ENCODE measurements at regions not wholly inside any gene's neighbourhood (a gene's known extent, or its start where the extent isn't known, plus 50 kb on each side); places are given as distances from the start of the nearest gene placed in this dataset.

- Histone ChIP-seq H3K4me3 (replicated peaks in 1 of 4; ENCODE audit: control extremely low read depth in 1 of 4, insufficient read depth in 1 of 4, low read depth in 3 of 4, low read length in 4 of 4) (no peak overlapping the region), H2AFZ (ENCODE audit: low read length) (no peak overlapping the region), H3K4me1 (ENCODE audit: control insufficient read depth, extremely low read depth, insufficient read depth, low read length) (no peaks in the 10 kb centered on the region), H3K79me2 (ENCODE audit: control insufficient read depth, insufficient read depth, low read length) (no peaks in the 10 kb centered on the region), H4K20me1 (ENCODE audit: control insufficient read depth, extremely low read depth, insufficient read depth, low read length) (no peaks in the 10 kb centered on the region), H3K27ac (ENCODE audit: insufficient read depth, low read length) (no peak overlapping the region), H3K4me2 (ENCODE audit: extremely low read depth, insufficient read depth, low read length) (no peak overlapping the region), H3K9ac (ENCODE audit: insufficient read depth, low read length) (no peak overlapping the region), H3K9me3 (ENCODE audit: control insufficient read depth, insufficient read depth, low read depth, low read length) (no peaks in the 10 kb centered on the region), H3K36me3 (ENCODE audit: control insufficient read depth, insufficient read depth, low read length) (no peaks in the 10 kb centered on the region), H3K27me3 (ENCODE audit: control insufficient read depth, insufficient read depth, low read length) (no peaks in the 10 kb centered on the region)
- TF ChIP-seq EZH2 (IDR thresholded peaks at IDR 0.05; ENCODE audit: low read length, missing control alignments) (no peak), CTCF (conservative IDR thresholded peaks at IDR 0.05 in 1 of 2, IDR thresholded peaks at IDR 0.05 in 1 of 2; ENCODE audit: low read depth in 1 of 2, low read length in 2 of 2) (no peak)
- no peak for DNase-seq (ENCODE audit: low read depth in 2 of 2)
Observed at GRCh38 chr18:56026509-56026908, 438.5 kb upstream of the TCF4 start.

- no peaks in the 10 kb centered on the region for H4K20me1 ChIP-seq (ENCODE audit: control insufficient read depth, extremely low read depth, insufficient read depth, low read length)
- H2AFZ ChIP-seq (ENCODE audit: low read length): no peak overlapping the region
- H3K4me2 ChIP-seq (ENCODE audit: extremely low read depth, insufficient read depth, low read length): no peak overlapping the region
- no peaks in the 10 kb centered on the region for H3K9me3 ChIP-seq (ENCODE audit: control insufficient read depth, insufficient read depth, low read depth, low read length)
- H3K27me3 ChIP-seq (ENCODE audit: control insufficient read depth, insufficient read depth, low read length): no peaks in the 10 kb centered on the region
- H3K4me3 ChIP-seq (replicated peaks in 1 of 4; ENCODE audit: control extremely low read depth in 1 of 4, insufficient read depth in 1 of 4, low read depth in 3 of 4, low read length in 4 of 4): no peak overlapping the region
- TF ChIP-seq CTCF (conservative IDR thresholded peaks at IDR 0.05 in 1 of 2, IDR thresholded peaks at IDR 0.05 in 1 of 2; ENCODE audit: low read depth in 1 of 2, low read length in 2 of 2) (no peak), EZH2 (IDR thresholded peaks at IDR 0.05; ENCODE audit: low read length, missing control alignments) (no peak)
- no peaks in the 10 kb centered on the region for H3K36me3 ChIP-seq (ENCODE audit: control insufficient read depth, insufficient read depth, low read length)
- H3K4me1 ChIP-seq (ENCODE audit: control insufficient read depth, extremely low read depth, insufficient read depth, low read length): no peaks in the 10 kb centered on the region
- no peak for DNase-seq (ENCODE audit: low read depth in 2 of 2)
- no peak overlapping the region for H3K27ac ChIP-seq (ENCODE audit: insufficient read depth, low read length)
- H3K79me2 ChIP-seq (ENCODE audit: control insufficient read depth, insufficient read depth, low read length): no peaks in the 10 kb centered on the region
- no peak overlapping the region for H3K9ac ChIP-seq (ENCODE audit: insufficient read depth, low read length)
Observed at GRCh38 chr18:56021809-56022195, 433.8 kb upstream of the TCF4 start.

GRCh38 chr18:56021136-56021808, 433.3 kb upstream of the TCF4 start:
- H4K20me1 ChIP-seq (ENCODE audit: control insufficient read depth, extremely low read depth, insufficient read depth, low read length): no peaks in the 10 kb centered on the region
- H3K4me3 ChIP-seq (replicated peaks in 1 of 4; ENCODE audit: control extremely low read depth in 1 of 4, insufficient read depth in 1 of 4, low read depth in 3 of 4, low read length in 4 of 4): no peak overlapping the region
- no peak overlapping the region for H3K27ac ChIP-seq (ENCODE audit: insufficient read depth, low read length)
- H3K27me3 ChIP-seq (ENCODE audit: control insufficient read depth, insufficient read depth, low read length): no peaks in the 10 kb centered on the region
- no peaks in the 10 kb centered on the region for H3K36me3 ChIP-seq (ENCODE audit: control insufficient read depth, insufficient read depth, low read length)
- H3K9me3 ChIP-seq (ENCODE audit: control insufficient read depth, insufficient read depth, low read depth, low read length): no peaks in the 10 kb centered on the region
- H2AFZ ChIP-seq (ENCODE audit: low read length): no peak overlapping the region
- H3K4me1 ChIP-seq (ENCODE audit: control insufficient read depth, extremely low read depth, insufficient read depth, low read length): no peaks in the 10 kb centered on the region
- DNase-seq (ENCODE audit: low read depth in 2 of 2): no peak
- TF ChIP-seq EZH2 (IDR thresholded peaks at IDR 0.05; ENCODE audit: low read length, missing control alignments): no peak
- no peak for TF ChIP-seq CTCF (conservative IDR thresholded peaks at IDR 0.05 in 1 of 2, IDR thresholded peaks at IDR 0.05 in 1 of 2; ENCODE audit: low read depth in 1 of 2, low read length in 2 of 2)
- H3K4me2 ChIP-seq (ENCODE audit: extremely low read depth, insufficient read depth, low read length): no peak overlapping the region
- no peak overlapping the region for H3K9ac ChIP-seq (ENCODE audit: insufficient read depth, low read length)
- H3K79me2 ChIP-seq (ENCODE audit: control insufficient read depth, insufficient read depth, low read length): no peaks in the 10 kb centered on the region

Data from fibroblast of lung (primary cell).